22Rv1 (cell line): ENCODE measurements at regions not wholly inside any gene's neighbourhood (a gene's known extent, or its start where the extent isn't known, plus 50 kb on each side); places are given as distances from the start of the nearest gene placed in this dataset.

Experiments
- ZFX ChIP-seq: fragments of 450-650 bp; IDR thresholded peaks from 2 replicates; pipeline ENCODE4 v1.6.1; 2017; ENCODE audit warnings: antibody characterized with exemption, borderline replicate concordance
- TF ChIP-seq, protein P1 (sequence below): fragments of 450-650 bp; IDR thresholded peaks from 2 replicates; pipeline ENCODE4 v1.5.1; 2017; ENCODE audit warnings: mild to moderate bottlenecking

DNA sequence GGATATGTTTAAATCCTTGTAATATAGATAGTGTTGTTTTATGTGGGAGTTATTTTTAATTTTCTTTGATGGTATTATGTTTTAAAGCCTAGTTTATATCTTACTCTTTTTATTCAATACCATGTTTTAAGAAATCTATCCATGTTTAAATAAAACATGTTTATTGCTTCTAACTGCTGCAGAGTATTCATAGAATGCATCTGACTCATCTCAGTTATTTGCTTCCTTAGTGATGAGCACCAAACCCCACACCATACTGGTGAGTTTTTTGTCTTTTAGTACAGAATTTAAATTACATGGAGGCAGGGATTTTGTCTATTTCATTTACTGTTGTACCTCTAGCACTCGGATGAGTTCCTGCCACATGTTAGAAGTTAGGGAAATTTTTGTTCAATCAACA is 209.2 kb downstream of the NSUN3 start:
- TF ChIP-seq, protein P1, sequence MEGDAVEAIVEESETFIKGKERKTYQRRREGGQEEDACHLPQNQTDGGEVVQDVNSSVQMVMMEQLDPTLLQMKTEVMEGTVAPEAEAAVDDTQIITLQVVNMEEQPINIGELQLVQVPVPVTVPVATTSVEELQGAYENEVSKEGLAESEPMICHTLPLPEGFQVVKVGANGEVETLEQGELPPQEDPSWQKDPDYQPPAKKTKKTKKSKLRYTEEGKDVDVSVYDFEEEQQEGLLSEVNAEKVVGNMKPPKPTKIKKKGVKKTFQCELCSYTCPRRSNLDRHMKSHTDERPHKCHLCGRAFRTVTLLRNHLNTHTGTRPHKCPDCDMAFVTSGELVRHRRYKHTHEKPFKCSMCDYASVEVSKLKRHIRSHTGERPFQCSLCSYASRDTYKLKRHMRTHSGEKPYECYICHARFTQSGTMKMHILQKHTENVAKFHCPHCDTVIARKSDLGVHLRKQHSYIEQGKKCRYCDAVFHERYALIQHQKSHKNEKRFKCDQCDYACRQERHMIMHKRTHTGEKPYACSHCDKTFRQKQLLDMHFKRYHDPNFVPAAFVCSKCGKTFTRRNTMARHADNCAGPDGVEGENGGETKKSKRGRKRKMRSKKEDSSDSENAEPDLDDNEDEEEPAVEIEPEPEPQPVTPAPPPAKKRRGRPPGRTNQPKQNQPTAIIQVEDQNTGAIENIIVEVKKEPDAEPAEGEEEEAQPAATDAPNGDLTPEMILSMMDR, result no peak
- TF ChIP-seq ZFX, result no peak
